Fibroblast of peridontal ligament (primary cell): ENCODE measurements at regions not wholly inside any gene's neighbourhood (a gene's known extent, or its start where the extent isn't known, plus 50 kb on each side); places are given as distances from the start of the nearest gene placed in this dataset.
A peak's percentile ranks its signal among the peaks of the same experiment; 100 is the strongest.

Experiments
- DNase-seq: peaks from one replicate; pipeline ENCODE4 v3.0.0-alpha.2; 2010; ENCODE audit errors: extremely low read depth

DNA sequence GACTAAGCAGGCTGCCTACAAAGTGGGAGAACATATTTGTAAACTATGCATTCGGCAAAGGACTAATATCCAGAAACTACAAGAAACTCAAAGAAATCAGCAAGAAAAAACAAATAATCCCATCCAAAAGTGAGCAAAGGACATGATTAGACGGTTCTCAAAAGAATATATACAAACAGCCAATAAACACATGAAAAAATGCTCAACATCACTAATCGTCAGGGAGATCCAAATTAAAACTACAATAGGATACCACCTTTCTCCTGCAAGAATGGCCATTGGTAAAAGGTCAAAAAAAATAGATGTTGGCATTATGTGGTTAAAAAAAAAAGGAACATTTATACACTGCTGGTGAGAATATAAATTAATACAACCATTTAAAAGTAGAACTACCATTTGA is 259.6 kb upstream of the SLITRK3 start:
- no peak for DNase-seq

DNA sequence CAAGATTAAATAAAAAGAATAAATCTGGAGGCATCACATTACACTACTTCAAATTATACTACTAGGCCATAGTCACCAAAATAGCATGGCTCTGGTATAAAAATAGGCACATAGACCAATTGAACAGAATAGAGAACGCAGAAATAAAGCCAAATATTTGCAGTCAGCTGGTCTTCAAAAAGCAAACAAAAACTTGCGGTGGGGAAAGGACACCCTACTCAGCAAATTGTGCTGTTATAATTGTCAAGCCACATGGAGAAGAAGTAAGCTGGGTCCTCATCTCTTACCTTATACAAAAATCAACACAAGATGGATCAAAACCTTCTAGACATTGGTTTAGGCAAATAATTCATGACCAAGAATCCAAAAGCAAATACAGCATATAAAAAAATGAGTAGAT is 259.2 kb upstream of the SLITRK3 start:
- DNase-seq: no peak

DNA sequence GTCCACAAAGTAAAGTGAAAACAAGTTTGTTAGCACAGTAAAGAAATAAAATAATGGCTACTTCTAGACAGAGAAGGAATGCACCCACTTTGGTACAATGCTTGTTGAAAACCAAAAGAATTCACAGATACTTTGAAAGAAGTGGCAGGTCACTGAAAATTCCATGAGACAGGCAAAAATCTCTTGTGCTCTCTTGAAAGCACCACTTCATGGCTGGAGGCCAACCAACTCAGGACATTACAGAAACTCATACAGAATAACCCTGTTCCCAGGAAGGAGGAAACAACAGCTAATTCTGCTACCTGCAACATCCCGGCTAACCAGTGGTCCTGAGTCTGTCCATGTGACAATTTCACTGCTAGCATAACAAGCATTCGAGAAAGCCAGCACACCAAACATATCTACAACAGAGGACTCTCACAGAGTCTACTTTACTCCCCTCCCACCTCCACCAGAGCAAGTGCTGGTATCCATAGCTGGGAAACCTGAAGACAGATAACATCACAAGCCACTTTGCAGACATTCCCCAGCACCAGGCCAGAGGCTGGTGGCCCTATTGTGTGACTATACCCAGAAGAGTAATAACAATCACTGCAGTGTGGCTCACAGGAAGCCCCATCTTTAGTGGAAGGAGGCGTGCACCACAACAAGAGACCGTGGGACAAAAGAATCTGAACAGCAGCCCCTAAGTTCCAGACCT is 255.3 kb upstream of the SLITRK3 start:
- no peak for DNase-seq

DNA sequence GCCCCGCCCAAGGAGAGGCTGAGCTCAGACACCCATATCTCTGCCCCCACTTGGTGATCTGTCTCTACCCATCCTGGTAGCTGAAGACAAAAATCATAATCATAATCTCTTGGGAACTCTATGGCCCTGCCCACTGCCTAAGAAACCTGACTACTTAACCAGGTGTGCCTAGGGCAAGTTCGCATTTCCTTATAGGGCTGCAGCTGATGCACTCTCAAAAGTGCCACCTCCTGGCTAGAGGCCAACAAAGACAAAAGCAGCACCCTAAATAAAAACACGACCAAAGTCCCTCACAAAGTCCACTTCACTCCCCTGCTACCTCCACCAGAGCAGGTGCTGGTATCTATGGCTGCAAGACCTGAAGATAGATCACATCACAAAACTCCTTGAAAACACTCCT is 250.4 kb upstream of the SLITRK3 start:
- DNase-seq: no peak

DNA sequence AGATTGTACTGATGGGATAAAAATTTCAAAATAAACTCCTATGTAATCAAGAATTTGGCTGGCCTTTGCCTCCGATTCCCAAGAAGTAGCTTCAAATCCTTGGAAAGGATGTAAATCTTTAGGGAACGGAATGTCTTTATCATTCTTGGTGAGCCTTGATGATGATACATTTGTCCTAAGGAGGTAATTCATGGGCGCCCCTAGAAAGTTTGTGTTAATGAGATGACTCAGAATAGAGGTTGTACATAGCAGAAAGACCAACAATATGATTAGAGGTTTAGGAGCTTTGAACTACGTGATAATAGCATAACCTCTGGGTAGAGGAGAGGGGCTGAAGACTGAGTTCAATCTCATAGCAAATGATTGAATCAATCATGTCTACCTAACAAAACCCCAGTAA is 248.6 kb upstream of the SLITRK3 start:
- DNase-seq: no peak

DNA sequence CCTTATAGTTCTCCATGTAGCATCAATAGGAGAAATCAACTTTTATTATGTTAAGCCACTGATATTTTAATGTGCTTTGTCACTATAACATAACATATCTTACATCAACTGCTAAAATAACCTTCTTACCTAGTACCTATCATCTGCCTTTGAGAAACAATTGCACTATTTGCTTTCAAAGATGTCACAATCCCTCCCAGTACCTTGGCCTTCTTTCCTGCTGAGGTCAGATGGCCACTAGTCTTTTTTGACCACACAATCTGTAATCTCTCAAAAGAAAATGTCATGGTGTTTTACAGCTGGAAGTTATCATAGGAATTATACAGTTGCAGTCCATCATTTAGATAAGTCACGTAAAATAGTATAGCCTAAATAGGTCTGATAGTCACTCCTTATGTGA is 247.5 kb upstream of the SLITRK3 start:
- DNase-seq: no peak

DNA sequence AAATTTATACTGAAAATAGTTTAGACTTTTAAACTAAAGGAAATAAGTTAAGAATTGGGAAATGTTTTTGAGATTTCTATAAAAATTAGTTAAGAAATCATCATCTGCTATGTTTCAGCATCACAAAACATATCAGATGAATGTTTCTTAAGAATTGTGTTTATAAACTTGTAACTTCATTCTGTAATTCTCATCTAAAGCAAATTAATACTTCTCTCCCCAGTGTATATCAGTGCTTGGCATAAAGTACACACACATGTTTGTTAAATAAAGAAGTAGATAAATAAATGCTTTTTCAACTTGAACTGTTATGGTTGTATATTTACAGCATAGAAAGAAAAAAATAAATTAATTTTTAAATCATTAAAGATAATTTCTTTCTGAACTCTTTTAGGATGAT is 245.9 kb upstream of the SLITRK3 start:
- no peak for DNase-seq

DNA sequence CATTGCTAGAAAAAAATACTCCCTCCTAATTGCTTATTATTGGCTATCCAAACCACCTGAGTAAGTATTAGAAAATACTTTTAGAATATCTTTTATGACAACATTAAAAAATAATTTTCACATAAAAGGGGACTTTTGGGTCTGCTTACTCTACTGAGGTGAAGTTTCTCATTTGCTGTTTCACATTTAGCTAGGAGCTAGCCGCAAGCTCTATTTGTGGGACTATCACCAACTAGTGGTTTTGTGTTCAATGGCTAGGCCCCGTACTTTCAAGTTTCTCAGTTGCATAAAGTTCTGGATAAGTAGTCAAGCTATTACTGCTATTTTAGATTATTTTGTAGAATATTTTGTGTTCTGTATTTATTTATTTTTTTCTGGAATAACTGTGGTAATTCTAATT is 244.2 kb upstream of the SLITRK3 start:
- no peak for DNase-seq

DNA sequence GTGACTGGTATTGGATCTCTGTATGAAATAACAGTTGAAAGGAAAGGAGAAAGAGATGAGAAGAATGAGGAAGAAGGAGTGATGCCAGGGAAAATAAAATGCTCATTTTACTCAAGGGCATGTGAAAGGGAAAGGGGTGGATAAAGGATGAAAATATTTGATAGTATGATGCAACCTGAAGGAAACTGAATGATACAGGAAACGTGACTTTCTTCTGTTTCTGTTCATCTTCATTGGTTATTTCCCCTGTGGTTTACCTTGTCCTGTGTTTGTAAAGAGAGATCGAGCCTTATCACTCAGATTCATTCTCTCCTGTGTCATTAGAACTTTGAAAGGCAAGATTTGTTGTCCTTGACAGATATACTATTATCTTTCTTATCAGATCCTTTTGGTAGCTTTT is 243.6 kb upstream of the SLITRK3 start:
- no peak for DNase-seq

DNA sequence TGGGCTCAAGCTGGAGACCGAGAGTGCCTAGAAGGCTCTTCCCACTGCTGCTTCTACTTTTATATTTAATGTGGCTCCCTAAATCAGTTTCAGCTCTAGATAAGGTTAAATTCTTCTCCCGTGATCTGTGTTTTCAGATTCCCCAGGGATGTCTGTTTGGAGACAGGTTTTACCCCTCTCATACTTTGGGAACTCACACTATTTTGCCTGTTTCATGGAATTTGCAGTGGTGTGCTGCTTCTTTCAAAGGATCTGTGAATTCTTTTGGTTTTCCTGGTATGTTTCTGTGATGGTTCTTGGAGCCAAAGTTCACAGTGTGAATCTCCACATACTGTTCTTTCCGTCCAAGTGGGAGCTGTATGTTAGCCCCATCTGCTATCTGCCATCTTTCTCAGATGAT is 238.3 kb upstream of the SLITRK3 start:
- no peak for DNase-seq

DNA sequence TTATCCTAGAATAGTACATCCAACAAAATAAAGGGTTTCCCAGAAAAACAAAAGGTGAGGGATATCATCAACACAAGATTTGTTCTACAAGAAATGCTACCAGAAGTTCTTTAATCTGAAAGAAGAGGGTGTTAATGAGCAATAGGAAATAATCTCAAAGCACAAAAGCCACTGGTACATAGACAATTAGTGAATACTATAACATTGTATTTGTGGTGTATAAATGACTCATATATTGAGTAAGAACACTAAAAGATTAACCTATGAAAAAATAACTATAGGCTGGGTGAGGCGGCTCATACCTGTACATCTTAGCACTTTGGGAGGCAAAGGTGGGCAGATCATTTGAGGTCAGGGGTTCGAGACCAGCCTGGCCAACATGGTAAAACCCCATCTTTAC is 210.2 kb upstream of the SLITRK3 start:
- DNase-seq: no peak

DNA sequence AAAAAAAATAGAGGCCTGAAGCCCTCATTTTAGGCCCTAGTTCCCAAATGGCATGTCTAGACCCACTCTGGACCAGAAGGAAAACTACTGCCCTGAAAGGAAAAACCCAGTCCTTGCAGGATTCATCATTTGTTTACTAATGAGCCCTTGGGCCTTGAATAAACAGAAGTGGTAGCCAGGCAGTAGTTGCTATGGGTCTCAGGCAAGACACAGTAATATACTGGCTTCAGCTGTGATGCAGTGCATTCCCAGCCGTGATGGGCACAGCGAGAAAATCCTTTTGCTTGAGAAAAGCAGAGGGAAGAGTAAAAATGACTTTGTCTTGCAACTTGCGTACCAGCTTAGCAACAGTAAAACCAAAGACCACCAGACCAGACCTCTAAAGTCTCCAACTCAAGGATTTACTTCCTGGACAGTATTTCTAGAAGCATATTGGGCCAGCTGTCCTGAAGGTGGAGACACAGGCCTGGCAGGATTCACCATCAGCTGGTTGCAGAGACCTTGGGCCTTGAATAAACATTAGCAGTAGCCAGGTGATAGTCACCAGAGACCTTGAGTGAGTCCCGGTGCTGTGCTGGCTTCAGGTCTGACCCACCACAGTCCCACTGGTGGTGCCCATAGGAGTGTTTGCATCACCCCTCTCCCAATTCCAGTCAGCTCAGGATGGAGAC is 208.3 kb upstream of the SLITRK3 start:
- DNase-seq: no peak

DNA sequence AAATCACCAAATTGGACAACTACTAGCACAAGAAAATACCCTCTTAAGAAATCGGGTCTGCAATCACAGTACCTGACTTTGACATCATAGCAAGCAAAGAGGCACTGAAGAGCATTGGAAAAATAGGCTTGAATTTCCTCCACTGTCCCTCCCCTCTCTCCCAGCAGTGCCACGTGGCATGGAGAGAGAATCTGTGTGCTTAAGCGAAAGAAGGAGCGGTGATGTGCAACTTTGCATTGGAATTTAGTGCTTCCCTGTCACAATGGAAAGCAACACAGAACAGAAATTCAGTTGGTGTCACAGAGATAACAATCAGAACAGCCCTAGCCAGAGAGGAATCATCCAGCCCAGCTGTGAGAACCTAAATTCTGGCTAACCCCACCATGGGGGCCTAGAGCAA is 207.5 kb upstream of the SLITRK3 start:
- DNase-seq: no peak

DNA sequence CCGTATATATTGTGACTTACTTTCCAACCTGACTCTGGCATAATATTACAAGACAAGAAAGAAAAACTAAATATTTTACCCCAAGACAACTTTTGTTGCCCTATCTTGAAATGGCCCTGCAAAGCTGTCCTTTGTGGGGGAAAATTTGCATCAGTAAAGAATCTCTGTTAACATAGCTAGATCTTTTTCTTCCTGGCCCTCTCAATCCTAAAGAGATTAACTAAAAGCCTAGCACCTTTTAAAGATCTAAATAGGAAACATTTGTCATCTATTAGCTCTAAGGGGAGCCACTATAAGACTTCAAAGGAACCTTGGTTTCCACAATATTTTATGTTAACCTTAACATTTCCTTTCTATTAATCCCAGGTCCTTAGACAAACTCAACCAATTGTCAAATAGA is 199.0 kb upstream of the SLITRK3 start:
- DNase-seq: no peak

DNA sequence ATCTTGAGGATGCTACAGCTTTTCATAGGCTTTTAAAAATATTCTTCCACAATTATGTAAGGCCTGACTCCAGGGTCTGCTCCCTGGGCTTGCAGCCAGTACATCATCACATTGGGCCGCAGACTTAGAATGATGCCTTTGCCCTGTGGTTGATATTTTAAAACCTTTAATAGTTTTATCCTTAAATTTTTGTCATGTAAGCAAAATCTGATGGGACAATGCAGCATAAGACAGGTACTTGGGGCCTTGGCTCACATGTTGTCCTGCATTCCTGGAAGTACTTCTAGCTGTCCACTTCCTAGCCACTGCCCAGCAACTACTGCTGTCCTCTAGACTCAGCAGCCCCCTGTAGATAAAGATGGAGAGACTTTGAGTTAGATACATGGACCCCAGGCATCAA is 197.3 kb upstream of the SLITRK3 start:
- no peak for DNase-seq

DNA sequence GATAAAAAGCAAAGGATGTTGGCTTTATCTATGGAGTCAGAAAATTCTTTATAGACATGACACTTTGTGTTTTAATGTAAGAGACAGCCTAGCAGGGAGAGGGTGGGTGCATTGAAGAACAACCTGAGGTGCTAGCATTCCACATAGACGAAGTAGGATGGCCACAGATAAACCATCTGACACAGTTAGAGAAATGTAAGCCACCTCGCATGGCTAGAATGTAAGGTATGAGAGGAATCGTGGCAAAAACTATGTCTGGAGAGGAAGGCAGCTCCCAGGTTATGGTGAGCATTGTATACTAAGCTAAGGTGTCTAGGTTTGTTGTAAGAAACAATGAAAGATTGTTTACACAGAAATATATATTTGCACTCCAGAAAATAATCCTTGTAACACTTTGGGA is 194.0 kb upstream of the SLITRK3 start:
- DNase-seq: no peak

DNA sequence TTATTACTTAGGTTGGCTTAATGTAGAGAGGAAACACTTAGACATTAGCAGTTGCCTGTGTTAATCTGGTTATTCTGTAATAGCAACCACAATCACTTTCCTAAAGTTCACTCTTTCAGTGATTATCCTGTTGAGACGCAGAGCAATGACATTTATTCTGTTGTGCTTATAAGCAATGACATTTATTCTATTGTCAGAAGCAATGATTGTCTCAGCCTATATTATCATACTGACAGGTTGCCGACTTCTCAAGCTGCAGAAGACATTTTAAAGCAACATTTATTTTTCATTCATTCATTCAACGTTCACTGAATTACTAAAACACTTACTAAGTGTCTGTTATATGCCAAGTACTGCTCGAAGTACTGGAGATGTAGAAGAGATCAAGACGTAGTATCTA is 193.5 kb upstream of the SLITRK3 start:
- DNase-seq: no peak

DNA sequence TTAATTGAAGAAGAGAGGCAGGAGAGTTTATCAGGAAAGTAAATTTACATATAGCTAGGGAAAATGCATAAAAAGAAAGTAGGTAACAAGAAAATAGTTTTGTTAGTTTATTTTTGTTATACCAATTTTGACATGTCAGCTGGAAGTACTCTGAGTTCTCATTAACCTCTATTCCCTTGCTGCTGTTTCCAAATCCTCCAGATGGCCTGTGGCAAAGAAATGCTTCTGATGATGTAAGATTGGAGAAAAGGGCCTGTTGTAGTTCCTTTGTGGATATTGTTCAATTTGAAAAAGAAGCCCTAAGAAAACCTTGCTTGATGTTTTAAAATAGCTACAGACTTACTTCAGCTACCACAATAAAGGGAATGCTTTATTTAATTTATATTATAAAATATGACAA is 192.9 kb upstream of the SLITRK3 start:
- no peak for DNase-seq

DNA sequence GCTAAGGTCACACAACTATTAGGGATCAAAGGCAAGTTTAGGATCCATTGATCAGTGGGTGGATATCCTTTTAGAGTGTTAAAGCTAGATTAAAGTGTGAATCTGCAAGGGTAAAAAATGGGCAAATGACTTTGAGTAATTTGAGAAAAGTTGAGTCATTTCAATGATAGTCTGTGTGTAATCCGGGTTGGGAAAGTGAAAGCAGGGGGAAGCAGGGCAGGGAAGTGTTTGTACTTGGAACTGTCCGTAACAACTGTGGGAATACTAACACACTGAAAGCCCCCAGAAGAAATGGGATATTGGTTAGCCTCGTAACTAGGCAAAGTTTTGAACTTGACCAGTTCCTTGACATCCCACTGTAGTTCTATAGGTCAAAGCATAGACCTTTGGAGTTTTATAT is 187.2 kb upstream of the SLITRK3 start:
- DNase-seq: no peak

DNA sequence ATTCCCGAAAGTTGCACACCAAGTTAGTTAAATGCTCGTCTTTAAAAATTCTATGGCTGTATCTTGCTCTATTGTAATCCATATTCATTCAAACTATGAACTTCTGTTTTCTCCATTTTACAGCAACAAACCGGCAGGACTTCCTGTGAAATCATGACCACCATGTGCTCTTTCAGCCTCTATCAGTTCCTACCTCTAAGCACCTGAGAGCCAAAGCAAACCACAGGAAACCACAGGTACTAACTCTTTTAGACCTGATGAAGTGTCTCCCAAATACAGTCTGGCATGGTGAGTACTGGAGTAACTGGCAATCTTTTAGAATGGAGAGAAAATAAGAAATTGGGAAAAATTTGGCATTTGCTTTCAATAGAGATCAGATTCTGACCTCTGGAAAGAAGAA is 186.5 kb upstream of the SLITRK3 start:
- no peak for DNase-seq

DNA sequence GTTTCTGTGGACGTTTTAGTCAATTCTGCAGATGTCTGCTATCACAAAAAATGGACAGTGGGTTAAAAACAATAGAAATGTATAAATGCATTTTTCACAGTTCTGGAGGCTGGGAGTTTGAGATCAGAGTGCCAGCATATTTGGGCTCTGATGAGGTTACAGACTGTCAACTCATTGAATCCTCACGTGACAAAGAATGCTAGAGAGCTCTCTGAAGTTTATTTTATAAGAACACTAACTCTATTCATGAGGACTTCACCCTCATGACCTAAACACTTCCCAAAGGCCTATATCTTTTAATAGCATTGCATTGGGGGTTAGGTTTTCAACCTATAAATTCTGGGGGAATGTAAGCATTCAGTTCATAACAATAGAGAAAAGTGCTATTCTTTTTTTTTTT is 182.6 kb upstream of the SLITRK3 start:
- DNase-seq: no peak

DNA sequence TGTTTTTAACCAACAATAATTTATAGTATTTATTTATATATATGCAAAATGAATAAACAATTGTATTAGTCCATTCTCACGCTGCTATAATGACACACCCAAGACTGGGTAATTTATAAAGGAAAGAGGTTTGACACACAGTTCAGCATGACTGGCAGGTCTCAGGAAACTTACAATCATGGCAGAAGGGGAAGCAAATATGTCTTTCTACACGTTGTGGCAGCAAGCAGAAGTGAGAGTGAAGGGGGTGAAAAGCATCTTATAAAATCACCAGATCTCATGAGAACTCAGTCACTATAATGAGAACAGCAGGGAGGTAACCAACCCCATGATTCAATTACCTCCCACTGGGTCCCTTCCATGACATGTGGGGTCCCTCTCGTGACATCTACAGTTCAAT is 162.8 kb upstream of the SLITRK3 start:
- DNase-seq: no peak

DNA sequence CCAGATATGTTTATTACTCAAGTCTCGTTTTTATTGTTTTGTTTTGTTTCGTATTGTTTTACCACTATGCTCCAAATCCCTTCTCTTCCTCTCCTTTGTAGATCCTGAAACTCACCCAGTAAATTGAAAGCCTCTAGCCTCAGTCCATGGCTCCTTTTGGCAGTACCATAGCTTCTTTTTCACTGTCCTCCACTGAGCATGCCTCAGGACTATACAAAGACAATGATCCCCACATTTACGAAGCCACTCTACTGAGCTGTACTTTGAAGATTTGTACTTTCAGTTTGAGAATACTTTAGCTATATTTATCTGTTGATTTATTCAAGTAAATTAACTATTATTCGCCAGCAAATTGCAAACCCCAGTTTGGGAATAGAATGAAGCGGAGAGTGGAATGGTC is 159.1 kb upstream of the SLITRK3 start:
- DNase-seq: no peak

DNA sequence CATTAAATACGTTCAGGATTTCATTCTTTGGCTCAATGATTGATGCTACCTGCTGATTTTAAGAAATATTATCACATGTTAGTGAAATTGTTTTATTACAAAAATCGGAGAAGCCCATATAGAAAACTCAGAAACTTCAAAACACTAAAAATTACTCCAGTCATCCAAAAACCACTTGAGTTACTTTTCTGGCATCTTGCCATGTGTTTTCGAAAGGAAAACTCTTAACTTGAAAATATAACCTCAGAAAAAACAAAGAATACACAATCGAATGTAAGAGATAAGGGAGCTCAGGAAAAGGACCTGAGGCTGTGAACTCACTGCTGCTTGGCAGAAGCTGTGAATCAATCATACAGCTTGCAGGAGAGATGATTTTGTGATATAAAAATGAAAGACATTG is 151.3 kb upstream of the SLITRK3 start:
- peak; percentile 2 for DNase-seq
